ENCODE measurements at regions not wholly inside any gene's neighbourhood (a gene's known extent, or its start where the extent isn't known, plus 50 kb on each side); places are given as distances from the start of the nearest gene placed in this dataset.

DNA sequence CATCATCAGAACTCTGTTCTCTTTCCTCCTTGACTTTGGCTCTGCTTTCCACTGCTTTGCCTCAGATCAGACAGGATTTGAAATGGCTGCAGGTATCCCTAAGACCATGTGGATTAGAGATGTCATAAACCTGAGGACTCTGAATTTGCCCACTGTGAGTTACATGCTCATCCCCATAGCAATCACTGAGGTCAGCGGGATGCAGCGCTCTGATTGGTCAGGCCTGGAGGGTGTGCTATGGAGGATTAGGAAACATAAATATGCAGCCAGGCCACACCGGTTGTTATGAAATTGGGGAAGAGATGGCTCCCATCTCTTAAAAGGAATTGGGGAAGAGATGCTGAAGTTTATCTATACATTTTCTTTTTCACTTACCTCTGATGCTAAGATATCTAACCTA is 73.7 kb upstream of the DNAJC10 start:
- no peaks in the 10 kb centered on the region for H3K36me3 ChIP-seq (ENCODE audit: insufficient read depth in 1 of 2, low read depth in 1 of 2)
- no peak for TF ChIP-seq CTCF (IDR thresholded peaks at IDR 0.05)
- 49 to 56% (median 56%) methylated on average over 3 of the region's 3 CpGs for WGBS, 3 donors
- H3K27ac ChIP-seq: no peak overlapping the region
- DNase-seq (peak; percentile 50 to 68), ATAC-seq (peak in 3 of 4 donors; percentile 48 to 67 (median 64))
- intact Hi-C loops (cut with DNase I): no loop called here
- H3K4me3 ChIP-seq: no peak overlapping the region
- H3K27me3 ChIP-seq (ENCODE audit: insufficient read depth in 3 of 3, low read length in 2 of 3): no peaks in the 10 kb centered on the region
- H3K4me1 ChIP-seq: no peaks in the 10 kb centered on the region
- H3K9me3 ChIP-seq: no peaks in the 10 kb centered on the region

DNA sequence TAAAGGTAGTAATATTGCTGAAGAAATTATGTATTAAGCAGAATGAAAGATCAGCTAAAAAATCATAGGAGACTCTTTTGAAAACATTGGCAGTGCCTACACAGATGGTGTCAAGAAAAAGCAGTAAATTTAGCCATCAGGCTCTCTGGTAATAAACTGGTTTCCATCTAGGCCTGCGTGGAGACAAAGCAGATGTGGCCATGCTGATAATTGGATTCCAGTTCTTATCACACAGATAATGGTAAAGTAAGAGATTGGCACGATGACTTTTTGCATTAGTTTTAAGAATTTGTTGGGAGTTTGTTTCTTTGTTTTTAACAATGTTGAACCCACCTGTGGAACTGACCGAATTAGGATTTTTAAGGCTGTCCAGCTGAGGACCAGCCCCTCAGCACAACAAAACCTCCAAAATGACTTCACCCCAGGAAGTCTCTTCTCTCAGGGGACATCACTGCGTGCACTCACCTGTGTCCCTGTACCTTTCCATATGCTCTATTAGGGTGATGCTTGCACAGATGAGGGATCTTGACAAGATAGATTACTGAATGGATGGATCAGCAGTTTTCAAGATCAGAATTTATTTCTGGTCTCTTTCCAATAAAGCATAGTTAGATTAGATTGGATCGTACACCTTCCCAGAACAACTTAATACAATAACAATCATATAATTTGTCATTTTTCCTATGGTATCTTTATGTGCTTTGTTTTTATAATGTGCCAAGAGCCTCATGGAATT is 69.1 kb upstream of the DNAJC10 start:
- no peak for TF ChIP-seq CTCF (IDR thresholded peaks at IDR 0.05)
- H3K9me3 ChIP-seq: no peaks in the 10 kb centered on the region
- intact Hi-C loops (cut with DNase I): no loop called here

GRCh38 chr2:182647499-182647787 is 68.6 kb upstream of the DNAJC10 start:
- no peaks in the 10 kb centered on the region for H3K36me3 ChIP-seq (ENCODE audit: insufficient read depth in 1 of 2, low read depth in 1 of 2)
- ATAC-seq (no peak), DNase-seq (no peak)
- intact Hi-C loops (cut with DNase I): no loop called here
- H3K4me3 ChIP-seq: no peak overlapping the region
- H3K9me3 ChIP-seq: no peaks in the 10 kb centered on the region
- TF ChIP-seq CTCF (IDR thresholded peaks at IDR 0.05): no peak
- 77 to 89% (median 79%) methylated on average over 2 of the region's 2 CpGs for WGBS, 3 donors
- no peaks in the 10 kb centered on the region for H3K4me1 ChIP-seq
- no peaks in the 10 kb centered on the region for H3K27me3 ChIP-seq (ENCODE audit: insufficient read depth in 3 of 3, low read length in 2 of 3)
- H3K27ac ChIP-seq: no peak overlapping the region

More for the DNA sequence above, 69.1 kb upstream of the DNAJC10 start:
- Histone ChIP-seq H3K27ac (no peak overlapping the region), H3K4me3 (no peak overlapping the region), H3K27me3 (ENCODE audit: insufficient read depth in 3 of 3, low read length in 2 of 3) (no peaks in the 10 kb centered on the region), H3K4me1 (no peaks in the 10 kb centered on the region), H3K36me3 (ENCODE audit: insufficient read depth in 1 of 2, low read depth in 1 of 2) (no peaks in the 10 kb centered on the region)
- ATAC-seq: no peak
- WGBS, 3 donors: 82 to 85% (median 82%) methylated on average over 5 of the region's 5 CpGs
- DNase-seq: no peak

- no peak overlapping the region for H3K4me3 ChIP-seq
- no peak for ATAC-seq
- TF ChIP-seq CTCF (IDR thresholded peaks at IDR 0.05): peak; percentile 9
- H3K27me3 ChIP-seq (ENCODE audit: insufficient read depth in 3 of 3, low read length in 2 of 3): no peaks in the 10 kb centered on the region
- DNase-seq: no peak
- intact Hi-C loops (cut with DNase I): no loop called here
- H3K36me3 ChIP-seq (ENCODE audit: insufficient read depth in 1 of 2, low read depth in 1 of 2): no peaks in the 10 kb centered on the region
- no peaks in the 10 kb centered on the region for H3K9me3 ChIP-seq
- no peaks in the 10 kb centered on the region for H3K4me1 ChIP-seq
- H3K27ac ChIP-seq: no peak overlapping the region
- 71 to 76% (median 73%) methylated on average over 6 of the region's 6 CpGs for WGBS, 3 donors
Measured at GRCh38 chr2:182649316-182649715, 66.7 kb upstream of the DNAJC10 start.

- intact Hi-C loops (cut with DNase I): loop anchor here (5.0 kb wide), 1 partner anchor 463 kb away; no protein-coding TSS in a partner anchor
- H3K4me3 ChIP-seq: no peak overlapping the region
Measured at GRCh38 chr2:182650704-182651103, 65.4 kb upstream of the DNAJC10 start.

More at GRCh38 chr2:182650704-182651103, 65.4 kb upstream of the DNAJC10 start:
- no peaks in the 10 kb centered on the region for H3K27me3 ChIP-seq (ENCODE audit: insufficient read depth in 3 of 3, low read length in 2 of 3)
- no peaks in the 10 kb centered on the region for H3K4me1 ChIP-seq
- no peaks in the 10 kb centered on the region for H3K36me3 ChIP-seq (ENCODE audit: insufficient read depth in 1 of 2, low read depth in 1 of 2)
- DNase-seq (no peak), ATAC-seq (peak in 2 of 4 donors; percentile 46 to 54)
- no peaks in the 10 kb centered on the region for H3K9me3 ChIP-seq
- 37 to 43% (median 39%) methylated on average over 4 of the region's 4 CpGs for WGBS, 3 donors
- TF ChIP-seq CTCF (IDR thresholded peaks at IDR 0.05): peak; percentile 40
- no peak overlapping the region for H3K27ac ChIP-seq

All from psoas muscle (tissue), 7 donors.